Activated gamma-delta T cell (primary cell): ENCODE measurements at regions not wholly inside any gene's neighbourhood (a gene's known extent, or its start where the extent isn't known, plus 50 kb on each side); places are given as distances from the start of the nearest gene placed in this dataset.
"Not testable (repeated sequence)": the region's sequence is repeated elsewhere in the genome, so short reads cannot be mapped to it uniquely, and the experiment has no call there.

Source experiments
- DNase-seq: peaks from one replicate; lab custom pipeline; 2025; lab: John Stamatoyannopoulos, UW

GRCh38 chr20:53743607-53744260 is 150.1 kb upstream of the ZNF217 start:
- DNase-seq = no peak

- no peak for DNase-seq
Measured at GRCh38 chr20:53742685-53743081, 149.0 kb upstream of the ZNF217 start.

- DNase-seq = no peak
Measured at GRCh38 chr20:53741726-53742028, 148.0 kb upstream of the ZNF217 start.

GRCh38 chr20:53739799-53740785 is 146.5 kb upstream of the ZNF217 start:
- DNase-seq = no peak

- no peak for DNase-seq
Measured at GRCh38 chr20:53738945-53739798, 145.5 kb upstream of the ZNF217 start.

- no peak for DNase-seq
Measured at GRCh38 chr20:53738039-53738944, 144.7 kb upstream of the ZNF217 start.

GRCh38 chr20:53737396-53738038 is 143.9 kb upstream of the ZNF217 start:
- no peak for DNase-seq

GRCh38 chr20:53736757-53737395 is 143.2 kb upstream of the ZNF217 start:
- no peak for DNase-seq

- no peak for DNase-seq
Measured at GRCh38 chr20:53736122-53736756, 142.6 kb upstream of the ZNF217 start.

- DNase-seq = no peak
Measured at GRCh38 chr20:53735536-53736050, 142.0 kb upstream of the ZNF217 start.

GRCh38 chr20:53734006-53734688 is 140.5 kb upstream of the ZNF217 start:
- no peak for DNase-seq

- DNase-seq = no peak
Measured at GRCh38 chr20:53731595-53731994, 138.0 kb upstream of the ZNF217 start.

- no peak for DNase-seq
Measured at GRCh38 chr20:53728359-53728758, 134.7 kb upstream of the ZNF217 start.

- DNase-seq = not testable (repeated sequence)
Measured at GRCh38 chr20:53727239-53727638, 133.6 kb upstream of the ZNF217 start.

GRCh38 chr20:53725575-53725970 is 131.9 kb upstream of the ZNF217 start:
- no peak for DNase-seq

- no peak for DNase-seq
Measured at GRCh38 chr20:53723621-53724020, 130.0 kb upstream of the ZNF217 start.

GRCh38 chr20:53723045-53723444 is 129.4 kb upstream of the ZNF217 start:
- no peak for DNase-seq

- no peak for DNase-seq
Measured at GRCh38 chr20:53722515-53723036, 128.9 kb upstream of the ZNF217 start.
